GM23248 (cell line): ENCODE measurements at regions not wholly inside any gene's neighbourhood (a gene's known extent, or its start where the extent isn't known, plus 50 kb on each side); places are given as distances from the start of the nearest gene placed in this dataset.
A peak's percentile ranks its signal among the peaks of the same experiment; 100 is the strongest.

ENCODE experiments used
- DNase-seq: peaks from one replicate; pipeline ENCODE4 v3.0.0-alpha.2; 2015
- H2AFZ ChIP-seq: fragments of 200-600 bp; sonication (generic); 2 replicates; pipeline ENCODE4 v1.6.1; 2016; ENCODE audit warnings: antibody characterized with exemption
- H3F3A ChIP-seq: fragments of 200-600 bp; sonication (generic); 2 replicates; pipeline ENCODE4 v1.6.1; 2016; ENCODE audit warnings: mild to moderate bottlenecking, antibody characterized with exemption, mixed run types; ENCODE audit not compliant: insufficient read depth
- H3K27ac ChIP-seq: fragments of 200-600 bp; sonication (generic); 2 replicates; pipeline ENCODE4 v1.5.1; 2016; ENCODE audit warnings: mild to moderate bottlenecking
- H3K27me3 ChIP-seq: fragments of 200-600 bp; sonication (generic); replicated peaks from 2 replicates; pipeline ENCODE4 v1.6.1; 2016; ENCODE audit warnings: mild to moderate bottlenecking; ENCODE audit not compliant: insufficient read depth
- H3K36me3 ChIP-seq: fragments of 200-600 bp; sonication (generic); 2 replicates; pipeline ENCODE4 v1.6.1; 2016; ENCODE audit warnings: low read depth, mild to moderate bottlenecking
- H3K4me1 ChIP-seq: fragments of 200-600 bp; sonication (generic); 2 replicates; pipeline ENCODE4 v1.6.1; 2016; ENCODE audit warnings: mild to moderate bottlenecking; ENCODE audit not compliant: insufficient read depth
- H3K4me2 ChIP-seq: fragments of 200-600 bp; sonication (generic); one replicate; pipeline ENCODE4 v1.6.1; 2016; ENCODE audit warnings: mild to moderate bottlenecking; ENCODE audit not compliant: unreplicated experiment
- H3K4me3 ChIP-seq: fragments of 200-600 bp; sonication (generic); 2 replicates; pipeline ENCODE4 v1.5.1; 2016; ENCODE audit warnings: mild to moderate bottlenecking
- H3K79me2 ChIP-seq: fragments of 200-600 bp; sonication (generic); 2 replicates; pipeline ENCODE4 v1.6.1; 2016; ENCODE audit warnings: mild to moderate bottlenecking; ENCODE audit not compliant: insufficient read depth
- H3K9ac ChIP-seq: fragments of 200-600 bp; sonication (generic); 2 replicates; pipeline ENCODE4 v1.6.1; 2016; ENCODE audit warnings: mild to moderate bottlenecking
- H3K9me2 ChIP-seq: fragments of 200-600 bp; sonication (generic); 2 replicates; pipeline ENCODE4 v1.6.1; 2016; ENCODE audit warnings: mixed run types, mild to moderate bottlenecking, moderate library complexity; ENCODE audit not compliant: insufficient read depth
- H3K9me3 ChIP-seq: fragments of 200-600 bp; sonication (generic); one replicate; pipeline ENCODE4 v1.6.1; 2017; ENCODE audit warnings: low read depth
- H4K20me1 ChIP-seq: fragments of 200-600 bp; sonication (generic); 2 replicates; pipeline ENCODE4 v1.6.0; 2016; ENCODE audit not compliant: insufficient read depth
- EZH2 ChIP-seq: fragments of 200-600 bp; sonication (generic); IDR thresholded peaks from 2 replicates; pipeline ENCODE4 v1.6.1; 2018; ENCODE audit warnings: antibody characterized with exemption, mild to moderate bottlenecking; ENCODE audit not compliant: insufficient read depth, poor library complexity, severe bottlenecking
- EZH2phosphoT487 ChIP-seq: fragments of 200-600 bp; sonication (generic); IDR thresholded peaks from 2 replicates; pipeline ENCODE4 v1.6.1; 2018; ENCODE audit warnings: antibody characterized with exemption, moderate library complexity, mild to moderate bottlenecking, low read depth; ENCODE audit not compliant: insufficient read depth
- WGBS, 2 experiments: methylation state at CpG; one replicate each; pipeline ENCODE4 v1.1.6; 2015 to 2017; ENCODE audit warnings: low lambda C conversion rate in 2 of 2, low coverage in 1 of 2; ENCODE audit errors: missing lambda C conversion rate in 2 of 2; 5-methylcytosine and 5-hydroxymethylcytosine counted together
- in situ Hi-C: fragments of 300-500 bp; cut with MboI; formaldehyde crosslinking; loops from 2 replicates; pipeline ENCODE4 v1.15.0; 2020

- in situ Hi-C loops: loop anchor here (10.0 kb wide), 1 partner anchor 195 kb away; no protein-coding TSS in a partner anchor
- H4K20me1 ChIP-seq: no peaks in the 10 kb centered on the region
- H3K4me2 ChIP-seq: no peak overlapping the region
- DNase-seq: peak; percentile 61
- H3F3A ChIP-seq: no peaks in the 10 kb centered on the region
- no peak overlapping the region for H3K4me3 ChIP-seq
- H3K79me2 ChIP-seq: no peaks in the 10 kb centered on the region
- no peak overlapping the region for H3K27ac ChIP-seq
- 43 to 46% methylated on average over 21 of the region's 21 CpGs for WGBS, 2 experiments
- no peak overlapping the region for H2AFZ ChIP-seq
- H3K9ac ChIP-seq: no peak overlapping the region
- H3K9me3 ChIP-seq: no peaks in the 10 kb centered on the region
- TF ChIP-seq EZH2: no peak
- no peak for TF ChIP-seq EZH2phosphoT487
- peaks cover 6% of the 10 kb centered on the region; the same call in 1 of the 2 replicates for H3K27me3 ChIP-seq
- H3K9me2 ChIP-seq: no peaks in the 10 kb centered on the region
- no peaks in the 10 kb centered on the region for H3K36me3 ChIP-seq
- H3K4me1 ChIP-seq: no peaks in the 10 kb centered on the region
Measured at GRCh38 chr22:33209930-33210784, 152.0 kb upstream of the SYN3 start.

- Histone ChIP-seq H3K27ac (no peak overlapping the region), H3K36me3 (no peaks in the 10 kb centered on the region), H3K9me2 (no peaks in the 10 kb centered on the region), H4K20me1 (no peaks in the 10 kb centered on the region), H3K9ac (no peak overlapping the region), H2AFZ (no peak overlapping the region), H3K4me1 (no peaks in the 10 kb centered on the region), H3K79me2 (no peaks in the 10 kb centered on the region), H3K4me3 (no peak overlapping the region), H3K9me3 (no peaks in the 10 kb centered on the region), H3K4me2 (no peak overlapping the region), H3F3A (no peaks in the 10 kb centered on the region), H3K27me3 (peaks cover 25% of the 10 kb centered on the region)
- DNase-seq: no peak
- 0 to 13% methylated on average over 1 of the region's 1 CpG for WGBS, 2 experiments
- TF ChIP-seq EZH2phosphoT487: no peak
- TF ChIP-seq EZH2: no peak
- in situ Hi-C loops: loop anchor here (10.0 kb wide), 1 partner anchor 190 kb away; no protein-coding TSS in a partner anchor
Measured at GRCh38 chr22:33204408-33204807, 146.2 kb upstream of the SYN3 start.

- DNase-seq: no peak
- Histone ChIP-seq H2AFZ (no peak overlapping the region), H3K9ac (no peak overlapping the region), H3K79me2 (no peaks in the 10 kb centered on the region), H3K9me3 (no peaks in the 10 kb centered on the region), H3F3A (no peaks in the 10 kb centered on the region), H3K4me1 (no peaks in the 10 kb centered on the region), H3K36me3 (no peaks in the 10 kb centered on the region), H3K27ac (no peak overlapping the region), H3K4me3 (no peak overlapping the region), H3K4me2 (no peak overlapping the region), H4K20me1 (no peaks in the 10 kb centered on the region), H3K27me3 (peaks cover 25% of the 10 kb centered on the region), H3K9me2 (no peaks in the 10 kb centered on the region)
- WGBS, 2 experiments: 48 to 64% methylated on average over 1 of the region's 1 CpG
- TF ChIP-seq EZH2 (no peak), EZH2phosphoT487 (no peak)
- in situ Hi-C loops: loop anchor here (10.0 kb wide), 1 partner anchor 188 kb away; no protein-coding TSS in a partner anchor
Measured at GRCh38 chr22:33202455-33202854, 144.3 kb upstream of the SYN3 start.

- TF ChIP-seq EZH2 (no peak), EZH2phosphoT487 (no peak)
Measured at GRCh38 chr22:33194529-33195077, 136.4 kb upstream of the SYN3 start.

More at GRCh38 chr22:33194529-33195077, 136.4 kb upstream of the SYN3 start:
- Histone ChIP-seq H3K79me2 (no peaks in the 10 kb centered on the region), H3K4me2 (no peak overlapping the region), H3K27me3 (0 out of 2 replicates have a peak, but pooled peaks cover 5% of the 10 kb centered on the region), H3F3A (no peaks in the 10 kb centered on the region), H3K9me3 (no peaks in the 10 kb centered on the region), H3K27ac (no peak overlapping the region), H2AFZ (no peak overlapping the region), H3K4me1 (no peaks in the 10 kb centered on the region), H4K20me1 (no peaks in the 10 kb centered on the region), H3K36me3 (no peaks in the 10 kb centered on the region), H3K9ac (no peak overlapping the region), H3K9me2 (no peaks in the 10 kb centered on the region), H3K4me3 (no peak overlapping the region)
- WGBS, 2 experiments: 52 to 58% methylated on average over 3 of the region's 3 CpGs
- in situ Hi-C loops: no loop called here
- no peak for DNase-seq
